DMS 273 treated with DMSO at 0.1 percent for 48 hours (cell line): ENCODE measurements at regions not wholly inside any gene's neighbourhood (a gene's known extent, or its start where the extent isn't known, plus 50 kb on each side); places are given as distances from the start of the nearest gene placed in this dataset.

ENCODE experiments used
- DNase-seq: peaks from one replicate; lab custom pipeline; 2025; lab: John Stamatoyannopoulos, UW

- no peak for DNase-seq
Measured at GRCh38 chr6:56714273-56714672, 71.6 kb upstream of the DST start.

- DNase-seq = no peak
Measured at GRCh38 chr6:56713254-56713672, 70.6 kb upstream of the DST start.

- DNase-seq = no peak
Measured at GRCh38 chr6:56710967-56711366, 68.3 kb upstream of the DST start.

DNA sequence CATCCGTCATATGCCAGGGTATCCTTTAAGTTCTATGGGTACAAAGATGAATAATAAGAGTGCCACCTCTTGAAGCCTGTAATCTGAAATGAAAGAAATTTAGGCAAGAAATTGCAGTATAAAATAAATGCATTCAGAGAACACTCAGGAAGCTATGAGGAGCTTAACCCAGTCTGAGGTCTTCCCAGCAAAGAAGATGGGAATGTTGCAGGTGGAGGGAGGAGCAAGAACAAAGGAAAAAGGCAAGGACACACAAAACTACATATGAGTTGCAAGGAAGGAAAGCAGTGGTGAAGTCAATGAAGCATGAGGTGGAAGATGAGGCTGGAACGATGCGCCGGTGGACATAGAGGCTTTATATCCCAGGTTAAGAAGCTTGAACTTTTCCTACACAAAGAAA is 67.0 kb upstream of the DST start:
- no peak for DNase-seq

GRCh38 chr6:56708810-56709597 is 66.3 kb upstream of the DST start:
- peak; percentile 43 for DNase-seq

DNA sequence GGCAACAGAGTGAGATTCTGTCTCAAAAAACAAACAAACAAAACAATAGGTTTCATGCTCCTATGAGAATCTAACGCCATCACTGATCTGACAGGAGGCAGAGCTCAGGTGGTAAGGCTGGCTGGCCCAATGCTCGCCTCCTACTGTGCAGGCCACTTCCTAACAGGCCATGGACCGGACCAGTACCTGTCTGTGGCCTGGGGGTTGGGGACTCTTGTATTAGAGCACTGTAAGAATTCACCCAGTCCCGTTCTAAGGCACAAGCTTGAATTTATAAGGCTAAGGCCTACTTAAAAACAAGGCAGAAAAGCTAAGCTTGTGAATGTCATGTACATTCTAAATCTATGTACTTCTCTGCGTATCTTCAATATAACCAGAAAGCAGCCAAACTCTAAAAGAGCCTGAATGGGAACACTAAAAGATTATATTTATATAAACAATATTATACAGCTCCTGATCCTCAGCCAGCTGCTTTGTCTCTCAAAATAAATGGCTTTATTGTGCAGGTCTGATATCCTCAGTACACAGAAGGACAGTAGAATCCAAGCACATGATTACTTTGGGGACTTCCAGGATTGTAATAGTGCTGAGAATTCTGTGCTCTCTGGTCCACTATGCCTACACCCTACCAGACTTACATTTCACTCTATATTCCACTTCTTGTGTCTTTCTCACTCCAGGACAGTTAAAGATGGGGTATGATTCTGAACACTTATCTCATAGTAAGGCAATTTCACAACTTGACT is 64.5 kb upstream of the DST start:
- DNase-seq = no peak

DNA sequence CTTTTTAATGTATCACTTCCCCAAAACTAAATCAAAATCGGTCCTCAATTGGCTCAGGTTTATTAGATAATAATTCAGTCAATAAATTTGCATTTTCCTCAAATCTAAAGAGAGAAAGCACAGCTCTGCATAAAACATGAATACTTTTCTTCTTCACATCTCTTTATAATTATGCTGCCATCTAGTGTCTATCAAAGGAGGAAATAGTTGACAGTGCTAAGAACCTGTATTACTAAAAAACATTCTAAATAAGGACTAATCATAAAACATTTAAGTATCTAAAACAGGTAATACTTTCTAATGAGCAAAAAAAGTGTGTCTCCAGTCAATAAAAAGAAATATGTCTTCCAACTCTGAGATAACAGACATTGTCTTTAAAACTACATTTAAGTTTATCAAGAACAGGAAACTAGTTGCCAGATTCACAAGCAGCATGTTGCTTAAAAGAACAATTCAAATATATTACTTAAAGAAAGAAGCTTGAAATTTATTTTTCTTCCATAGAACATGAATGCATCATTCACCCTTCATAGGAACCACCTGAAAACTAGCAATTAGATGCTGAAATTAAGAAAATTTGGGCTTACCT is 56.5 kb upstream of the DST start:
- DNase-seq = no peak

- no peak for DNase-seq
Measured at GRCh38 chr6:56695702-56696101, 53.0 kb upstream of the DST start.

GRCh38 chr6:56694002-56694401 is 51.3 kb upstream of the DST start:
- no peak for DNase-seq

- DNase-seq = peak; percentile 42
Measured at GRCh38 chr6:56693246-56693607, 50.5 kb upstream of the DST start.

DNA sequence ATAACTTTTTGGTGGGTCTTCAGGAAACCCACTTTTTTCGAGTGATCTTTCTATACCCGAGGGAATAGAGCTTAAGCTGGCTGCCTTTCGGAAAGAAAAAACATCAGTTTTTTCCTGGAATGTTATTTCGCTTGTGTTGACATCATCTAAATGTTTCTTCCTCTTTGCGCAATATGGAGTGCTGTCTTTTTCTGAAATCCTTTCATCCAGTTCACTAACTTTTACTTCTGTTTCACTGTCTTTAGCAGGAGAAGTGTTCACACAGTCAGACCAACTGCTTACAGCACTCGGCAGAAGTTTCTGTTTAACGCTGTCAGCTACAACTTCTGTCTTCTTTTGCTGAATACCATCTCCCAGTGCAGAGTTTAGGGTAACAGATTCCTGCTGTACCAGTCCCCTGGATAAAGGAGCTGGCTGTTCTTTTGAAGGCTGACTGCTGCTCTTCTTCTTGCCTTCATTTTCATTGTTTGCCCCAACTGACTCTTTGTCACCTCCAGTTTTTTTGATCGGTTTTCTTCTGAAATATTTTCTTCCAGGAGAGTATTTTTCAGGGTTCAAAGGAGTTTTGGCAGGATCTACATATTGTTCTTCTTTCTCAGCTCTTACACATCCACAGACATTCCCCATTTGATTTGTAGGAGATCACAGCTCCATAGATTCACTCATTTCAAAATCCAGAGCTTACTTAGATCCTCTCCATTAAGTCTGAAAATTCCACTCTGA is 50.0 kb upstream of the DST start:
- no peak for DNase-seq
